Left lung (tissue), 4 donors: ENCODE measurements at regions not wholly inside any gene's neighbourhood (a gene's known extent, or its start where the extent isn't known, plus 50 kb on each side); places are given as distances from the start of the nearest gene placed in this dataset.

Experiments
- ATAC-seq: fragments of 200-7000 bp; cut with Tn5 transposase; one replicate; pipeline ENCODE4 v1.9.1; 2020; ENCODE audit warnings: moderate library complexity
- DNase-seq, 4 donors: peaks; one replicate each; pipeline ENCODE4 v3.0.0-alpha.2; 2013 to 2020
- H3K27ac ChIP-seq, 2 donors: fragments of 200-600 bp; sonication (generic) in 1 of 2; one replicate each; pipeline versions ENCODE4 v1.5.0 to v1.8.0; 2020 to 2021
- H3K27me3 ChIP-seq, 2 donors: fragments of 200-600 bp; sonication (generic) in 1 of 2; one replicate each; pipeline versions ENCODE4 v1.5.0 to v1.8.0; 2020 to 2021
- H3K36me3 ChIP-seq, 2 donors: fragments of 200-600 bp; sonication (generic) in 1 of 2; one replicate each; pipeline versions ENCODE4 v1.5.0 to v1.8.0; 2020 to 2021
- H3K4me1 ChIP-seq, 2 donors: fragments of 200-600 bp; one replicate each; pipeline ENCODE4 v1.8.0; 2021
- H3K4me3 ChIP-seq, 2 donors: fragments of 200-600 bp; sonication (generic) in 1 of 2; one replicate each; pipeline versions ENCODE4 v1.5.0 to v1.8.0; 2020 to 2021; ENCODE audit warnings: mild to moderate bottlenecking in 1 of 2
- H3K9me3 ChIP-seq, 2 donors: fragments of 200-600 bp; sonication (generic) in 1 of 2; one replicate each; pipeline versions ENCODE4 v1.5.0 to v1.8.0; 2020 to 2021
- CTCF ChIP-seq, 2 donors: fragments of 200-600 bp; sonication (generic) in 1 of 2; IDR thresholded peaks; one replicate each; pipeline versions ENCODE4 v1.5.0 to v1.8.0; 2021; ENCODE audit warnings: antibody characterized with exemption in 2 of 2
- intact Hi-C, 2 donors: fragments of 100-400 bp; cut with DNase I; formaldehyde crosslinking; loops; one replicate each; pipeline versions ENCODE4 v1.11.2 to v1.14.2; 2022
- donor health status: DM: no; HTN: yes; CAD: no.
- donor health status: DM: no; HTN: no; CAD: no.

DNA sequence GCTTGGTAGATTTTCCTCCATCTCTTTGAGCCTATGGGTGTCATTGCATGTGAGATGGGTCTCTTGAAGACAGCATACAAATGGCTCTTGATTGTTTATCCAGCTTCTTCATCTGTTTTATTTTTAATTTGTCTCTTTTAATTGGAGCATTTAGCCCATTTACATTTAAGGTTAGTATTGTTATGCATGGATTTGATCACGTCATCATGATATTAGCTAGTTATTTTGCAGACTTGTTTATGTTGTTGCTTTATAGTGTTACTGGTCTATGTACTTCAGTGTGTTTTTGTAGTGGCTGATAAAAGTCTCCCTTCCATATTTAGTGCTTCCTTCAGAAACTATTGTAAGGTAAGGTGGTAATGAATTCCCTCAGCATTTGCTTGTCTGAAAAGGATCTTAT, 78.6 kb upstream of the RGMB start:
- Histone ChIP-seq H3K36me3 (no peaks in the 10 kb centered on the region), H3K4me1 (no peaks in the 10 kb centered on the region), H3K9me3 (peaks cover 0 to 28% of the 10 kb centered on the region in 2 donors), H3K4me3 (no peak overlapping the region), H3K27ac (no peak overlapping the region), H3K27me3 (no peaks in the 10 kb centered on the region)
- intact Hi-C loops, result no loop called here
- ATAC-seq (no peak), DNase-seq (no peak)
- TF ChIP-seq CTCF (IDR thresholded peaks at IDR 0.05), result no peak

DNA sequence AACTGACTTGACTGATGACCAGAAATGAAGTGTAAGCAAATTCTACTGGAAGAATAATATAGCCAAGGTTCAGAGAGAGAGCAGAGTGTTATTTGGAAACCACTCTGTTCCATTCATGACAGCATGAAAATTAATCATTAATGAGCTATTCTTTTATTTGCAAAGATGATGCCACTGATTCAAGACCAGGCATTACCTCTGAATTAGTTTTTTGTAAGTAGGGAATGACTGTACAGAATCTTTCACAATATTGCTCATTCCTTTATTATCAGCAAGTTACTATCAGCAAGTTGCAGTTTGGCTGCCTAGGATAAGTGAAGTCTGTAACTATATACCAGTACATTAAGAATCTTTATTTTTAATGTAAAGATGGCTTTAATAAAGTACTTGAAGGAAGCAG, 75.1 kb upstream of the RGMB start:
- Histone ChIP-seq H3K9me3 (peaks cover 0 to 30% of the 10 kb centered on the region in 2 donors), H3K27me3 (no peaks in the 10 kb centered on the region), H3K4me3 (no peak overlapping the region), H3K4me1 (no peaks in the 10 kb centered on the region), H3K36me3 (no peaks in the 10 kb centered on the region), H3K27ac (no peak overlapping the region)
- ATAC-seq (no peak), DNase-seq (no peak)
- intact Hi-C loops, result no loop called here
- TF ChIP-seq CTCF (IDR thresholded peaks at IDR 0.05), result no peak

- no peaks in the 10 kb centered on the region for H3K4me1 ChIP-seq
- peaks cover 0 to 30% of the 10 kb centered on the region in 2 donors for H3K9me3 ChIP-seq
- no peak overlapping the region for H3K4me3 ChIP-seq
- TF ChIP-seq CTCF (IDR thresholded peaks at IDR 0.05), result no peak
- DNase-seq (no peak), ATAC-seq (no peak)
- H3K27ac ChIP-seq, result no peak overlapping the region
- H3K36me3 ChIP-seq, result no peaks in the 10 kb centered on the region
- intact Hi-C loops, result no loop called here
- H3K27me3 ChIP-seq, result no peaks in the 10 kb centered on the region
Measured at GRCh38 chr5:98700730-98701129, 72.7 kb upstream of the RGMB start.

- H3K4me3 ChIP-seq, result no peak overlapping the region
- no peaks in the 10 kb centered on the region for H3K36me3 ChIP-seq
- intact Hi-C loops, result no loop called here
- TF ChIP-seq CTCF (IDR thresholded peaks at IDR 0.05), result no peak
- ATAC-seq, result no peak
- peaks cover 0 to 35% of the 10 kb centered on the region in 2 donors for H3K9me3 ChIP-seq
- H3K27me3 ChIP-seq, result no peaks in the 10 kb centered on the region
- DNase-seq, result no peak
- no peak overlapping the region for H3K27ac ChIP-seq
- no peaks in the 10 kb centered on the region for H3K4me1 ChIP-seq
Measured at GRCh38 chr5:98705841-98706240, 67.6 kb upstream of the RGMB start.

DNA sequence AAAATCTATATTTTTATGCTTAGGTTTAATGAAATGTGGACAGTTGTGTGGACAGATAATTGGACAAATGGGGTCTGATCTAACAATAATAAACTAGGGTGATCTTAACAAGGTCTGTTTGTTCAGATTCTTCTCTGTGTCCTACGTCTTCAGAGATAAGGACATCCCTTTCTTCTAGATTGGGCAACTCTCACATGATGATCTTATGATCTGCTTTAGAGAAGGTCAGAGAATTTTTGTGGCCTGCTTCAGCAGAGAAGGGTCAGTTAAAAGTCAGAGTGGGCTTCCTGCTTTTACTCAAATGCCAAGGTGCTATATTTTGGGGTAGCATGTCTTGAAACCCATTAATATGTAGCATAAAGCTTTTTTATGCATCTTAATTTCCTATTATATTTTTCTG, 63.8 kb upstream of the RGMB start:
- DNase-seq (no peak), ATAC-seq (no peak)
- Histone ChIP-seq H3K27ac (no peak overlapping the region), H3K4me1 (no peaks in the 10 kb centered on the region), H3K9me3 (peaks cover 0 to 17% of the 10 kb centered on the region in 2 donors), H3K27me3 (no peaks in the 10 kb centered on the region), H3K4me3 (no peak overlapping the region), H3K36me3 (no peaks in the 10 kb centered on the region)
- intact Hi-C loops, result no loop called here
- no peak for TF ChIP-seq CTCF (IDR thresholded peaks at IDR 0.05)
